Heart left ventricle (tissue), 16 donors: ENCODE measurements at regions not wholly inside any gene's neighbourhood (a gene's known extent, or its start where the extent isn't known, plus 50 kb on each side); places are given as distances from the start of the nearest gene placed in this dataset.
A peak's percentile ranks its signal among the peaks of the same experiment; 100 is the strongest.

ENCODE experiments used
- ATAC-seq, 4 donors: fragments of 200-7000 bp; cut with Tn5 transposase; one replicate each; pipeline ENCODE4 v1.9.1; 2020 to 2022; ENCODE audit warnings: moderate library complexity in 4 of 4, mild to moderate bottlenecking in 3 of 4, moderate number of reproducible peaks in 1 of 4
- DNase-seq, 5 donors: peaks; one replicate each; pipeline ENCODE4 v3.0.0-alpha.2; 2020
- H3K27ac ChIP-seq, 12 donors: fragments of 200-600 bp; sonication (generic) in 4 of 12; one replicate each; pipeline versions ENCODE4 v1.5.0 to v1.8.0; 2016 to 2022; ENCODE audit warnings: mild to moderate bottlenecking in 2 of 12
- H3K27me3 ChIP-seq, 9 donors: fragments of 200-600 bp; sonication (generic) in 2 of 9; one replicate each; pipeline versions ENCODE4 v1.5.1 to v1.8.0; 2016 to 2022; ENCODE audit warnings: mild to moderate bottlenecking in 3 of 9
- H3K36me3 ChIP-seq, 9 donors: fragments of 200-600 bp; sonication (generic) in 2 of 9; one replicate each; pipeline versions ENCODE4 v1.5.0 to v1.8.0; 2018 to 2022; ENCODE audit warnings: mild to moderate bottlenecking in 2 of 9
- H3K4me1 ChIP-seq, 12 donors: fragments of 200-600 bp; sonication (generic) in 4 of 12; one replicate each; pipeline versions ENCODE4 v1.5.0 to v1.8.0; 2016 to 2022; ENCODE audit warnings: mild to moderate bottlenecking in 3 of 12
- H3K4me3 ChIP-seq, 12 donors: fragments of 200-600 bp; sonication (generic) in 4 of 12; one replicate each; pipeline versions ENCODE4 v1.5.0 to v1.8.0; 2017 to 2022; ENCODE audit warnings: mild to moderate bottlenecking in 9 of 12, moderate library complexity in 4 of 12
- H3K9me3 ChIP-seq, 12 donors: fragments of 200-600 bp; sonication (generic) in 4 of 12; one replicate each; pipeline versions ENCODE4 v1.5.0 to v1.8.0; 2016 to 2022; ENCODE audit warnings: mild to moderate bottlenecking in 1 of 12
- CTCF ChIP-seq, 12 donors: fragments of 200-600 bp; sonication (generic) in 4 of 12; IDR thresholded peaks; one replicate each; pipeline versions ENCODE4 v1.5.0 to v1.8.0; 2018 to 2022; ENCODE audit warnings: antibody characterized with exemption in 12 of 12, mild to moderate bottlenecking in 5 of 12
- POLR2A ChIP-seq, 2 donors: fragments of 450-650 bp; IDR thresholded peaks; one replicate each; pipeline ENCODE4 v1.6.1; 2017; ENCODE audit warnings: antibody characterized with exemption in 2 of 2, mild to moderate bottlenecking in 2 of 2, moderate library complexity in 2 of 2
- WGBS, 4 donors: extraction: QIAGEN DNeasy Blood & Tissue Kit in 2 of 4; methylation state at CpG; one replicate each; pipeline versions ENCODE4 v1.1.5 to v1.1.7; 2013 to 2018; 5-methylcytosine and 5-hydroxymethylcytosine counted together
- intact Hi-C, 10 donors: fragments of 100-400 bp; cut with DNase I; formaldehyde crosslinking; loops; one replicate each; pipeline versions ENCODE4 v1.11.1 to v1.14.2; 2022
- donor health status: ischemic (EF 13 %, LVEDD 7.1; RV severe dilation, severe dysfunction).
- donor health status: healthy with polysubstance abuse.
- donor health status: DM: no; HTN: yes; CAD: no.
- donor health status: DM: no; HTN: no; CAD: no.
- donor health status: ischemic (EF 25% LVEDD 6.9; RV normal size, moderate dysfunction).
- donor health status: ischemic (EF 25% LVEDD 5.7; RV mildly dilated, moderate dysfunction).
- donor health status: healthy.
- donor health status: DM: yes; HTN: yes; CAD: no.
- donor health status: ischemic (EF 35%, LVEDD 5.7; RV mildly dilated, moderate dysfunction).
- donor health status: nonischemic (EF 11% LVEDD 7.7; RV severe dilation, severe dysfunction).
- donor health status: DM: yes; HTN: yes; CAD: no.
- donor health status: PGD.
- donor health status: ischemic (EF 29% LVEDD 5.4; RV normal size, mild dysfunction).
- donor health status: nonischemic (EF 23%, LVEDD 6.1; RV moderate dilation, normal function).

GRCh38 chr2:9106338-9107167 is 100.1 kb upstream of the ASAP2 start:
- peaks cover 0 to 26% (median 7%) of the 10 kb centered on the region in 12 donors for H3K4me1 ChIP-seq
- 71 to 85% (median 77%) methylated on average over 12 of the region's 12 CpGs for WGBS, 4 donors
- TF ChIP-seq CTCF (IDR thresholded peaks at IDR 0.05) = no peak
- no peak for TF ChIP-seq POLR2A (IDR thresholded peaks at IDR 0.05)
- intact Hi-C loops = loop anchor here in 1 of 10 donors (10.0 kb wide), 1 partner anchor 232 kb away; no protein-coding TSS in a partner anchor
- H3K4me3 ChIP-seq = no peak overlapping the region
- ATAC-seq (peak; percentile 22 to 67 (median 36)), DNase-seq (peak in 1 of 5 donors; percentile 32)
- H3K27ac ChIP-seq = no peak overlapping the region
- H3K36me3 ChIP-seq = no peaks in the 10 kb centered on the region
- no peaks in the 10 kb centered on the region for H3K27me3 ChIP-seq
- H3K9me3 ChIP-seq = no peaks in the 10 kb centered on the region

GRCh38 chr2:9105601-9106337 is 100.8 kb upstream of the ASAP2 start:
- no peaks in the 10 kb centered on the region for H3K36me3 ChIP-seq
- no peaks in the 10 kb centered on the region for H3K9me3 ChIP-seq
- TF ChIP-seq CTCF (IDR thresholded peaks at IDR 0.05) (no peak), POLR2A (IDR thresholded peaks at IDR 0.05) (no peak)
- DNase-seq (no peak), ATAC-seq (no peak)
- no peak overlapping the region for H3K27ac ChIP-seq
- peaks cover 0 to 26% (median 7%) of the 10 kb centered on the region in 12 donors for H3K4me1 ChIP-seq
- WGBS, 4 donors = 80 to 83% (median 81%) methylated on average over 21 of the region's 21 CpGs
- intact Hi-C loops = loop anchor here in 1 of 10 donors (10.0 kb wide), 1 partner anchor 231 kb away; no protein-coding TSS in a partner anchor
- no peak overlapping the region for H3K4me3 ChIP-seq
- no peaks in the 10 kb centered on the region for H3K27me3 ChIP-seq

- H3K4me3 ChIP-seq = no peak overlapping the region
- H3K27me3 ChIP-seq = no peaks in the 10 kb centered on the region
- WGBS, 4 donors = 95 to 97% (median 95%) methylated on average over 14 of the region's 14 CpGs
- intact Hi-C loops = loop anchor here in 1 of 10 donors (1.0 to 10.0 kb wide), 2 partner anchors 21 to 229 kb away; no protein-coding TSS in a partner anchor
- peaks cover 0 to 26% (median 7%) of the 10 kb centered on the region in 12 donors for H3K4me1 ChIP-seq
- no peaks in the 10 kb centered on the region for H3K36me3 ChIP-seq
- TF ChIP-seq POLR2A (IDR thresholded peaks at IDR 0.05) (no peak), CTCF (IDR thresholded peaks at IDR 0.05) (no peak)
- no peak for DNase-seq
- H3K9me3 ChIP-seq = no peaks in the 10 kb centered on the region
- no peak for ATAC-seq
- no peak overlapping the region for H3K27ac ChIP-seq
Measured at GRCh38 chr2:9103663-9104277, 100.3 kb upstream of the MBOAT2 start.
